OCI-LY1 (cell line): ENCODE measurements at regions not wholly inside any gene's neighbourhood (a gene's known extent, or its start where the extent isn't known, plus 50 kb on each side); places are given as distances from the start of the nearest gene placed in this dataset.

Experiments
- H2AFZ ChIP-seq: fragments of 200-600 bp; sonication (generic), shearing (Covaris generic); 2 replicates; pipeline ENCODE4 v1.6.0; 2014; ENCODE audit warnings: antibody characterized with exemption, mild to moderate bottlenecking, low read length
- H3F3A ChIP-seq: fragments of 200-600 bp; sonication (generic), shearing (Covaris generic); 2 replicates; pipeline ENCODE4 v1.6.0; 2014; ENCODE audit warnings: mild to moderate bottlenecking, antibody characterized with exemption, low read length, moderate library complexity; ENCODE audit not compliant: insufficient read depth
- H3K27ac ChIP-seq: fragments of 200-600 bp; sonication (generic); 2 replicates; pipeline ENCODE4 v1.5.1; 2014; ENCODE audit warnings: low read length, mixed run types, mild to moderate bottlenecking, low read depth; ENCODE audit not compliant: poor library complexity, severe bottlenecking
- H3K27me3 ChIP-seq: fragments of 200-600 bp; sonication (generic); 2 replicates; pipeline ENCODE4 v1.6.0; 2014; ENCODE audit warnings: antibody characterized with exemption, mild to moderate bottlenecking, low read length, moderate library complexity; ENCODE audit not compliant: insufficient read depth
- H3K36me3 ChIP-seq: fragments of 200-600 bp; sonication (generic); 2 replicates; pipeline ENCODE4 v1.6.1; 2014; ENCODE audit warnings: mild to moderate bottlenecking, antibody characterized with exemption, low read length, moderate library complexity, mixed read lengths; ENCODE audit not compliant: insufficient read depth
- H3K4me1 ChIP-seq: fragments of 200-600 bp; sonication (generic); 2 replicates; pipeline ENCODE4 v1.5.1; 2014; ENCODE audit warnings: mild to moderate bottlenecking, low read length, moderate library complexity; ENCODE audit not compliant: insufficient read depth, severe bottlenecking
- H3K4me2 ChIP-seq: fragments of 200-600 bp; sonication (generic), shearing (Covaris generic); 2 replicates; pipeline ENCODE4 v1.6.1; 2014; ENCODE audit warnings: low read length
- H3K4me3 ChIP-seq: fragments of 200-600 bp; sonication (generic); 2 replicates; pipeline ENCODE4 v1.5.1; 2014; ENCODE audit warnings: low read length, low read depth, mild to moderate bottlenecking, mixed read lengths; ENCODE audit not compliant: poor library complexity, severe bottlenecking
- H3K79me2 ChIP-seq: fragments of 200-600 bp; shearing (Covaris generic); 2 replicates; pipeline ENCODE4 v1.6.1; 2016; ENCODE audit warnings: mixed run types, low read length, mixed read lengths; ENCODE audit not compliant: insufficient read depth
- H3K9ac ChIP-seq: fragments of 200-600 bp; sonication (generic), shearing (Covaris generic); 2 replicates; pipeline ENCODE4 v1.6.1; 2014; ENCODE audit warnings: mild to moderate bottlenecking, low read length, mixed read lengths
- H3K9me2 ChIP-seq: fragments of 200-600 bp; sonication (generic), shearing (Covaris generic); 2 replicates; pipeline ENCODE4 v1.6.1; 2014; ENCODE audit warnings: low read depth, mild to moderate bottlenecking, low read length, mixed read lengths
- H3K9me3 ChIP-seq: fragments of 200-600 bp; shearing (Covaris generic); 2 replicates; pipeline ENCODE4 v1.6.1; 2014; ENCODE audit warnings: low read length, mixed read lengths
- H4K20me1 ChIP-seq: fragments of 200-600 bp; sonication (generic), shearing (Covaris generic); 2 replicates; pipeline ENCODE4 v1.6.0; 2016; ENCODE audit warnings: mild to moderate bottlenecking, low read length; ENCODE audit not compliant: insufficient read depth
- EZH2 ChIP-seq: fragments of 200-600 bp; sonication (generic), shearing (Covaris generic); IDR thresholded peaks from 2 replicates; pipeline ENCODE4 v1.8.0; 2017; ENCODE audit warnings: borderline replicate concordance, mixed run types, mild to moderate bottlenecking, antibody characterized with exemption, low read length, moderate library complexity, mixed read lengths
- TF ChIP-seq, protein P1 (sequence below): fragments of 200-600 bp; sonication (generic), shearing (Covaris generic); IDR thresholded peaks from 2 replicates; pipeline ENCODE4 v1.5.1; 2017; ENCODE audit warnings: mild to moderate bottlenecking, antibody characterized with exemption, low read length, moderate library complexity, mixed read lengths

DNA sequence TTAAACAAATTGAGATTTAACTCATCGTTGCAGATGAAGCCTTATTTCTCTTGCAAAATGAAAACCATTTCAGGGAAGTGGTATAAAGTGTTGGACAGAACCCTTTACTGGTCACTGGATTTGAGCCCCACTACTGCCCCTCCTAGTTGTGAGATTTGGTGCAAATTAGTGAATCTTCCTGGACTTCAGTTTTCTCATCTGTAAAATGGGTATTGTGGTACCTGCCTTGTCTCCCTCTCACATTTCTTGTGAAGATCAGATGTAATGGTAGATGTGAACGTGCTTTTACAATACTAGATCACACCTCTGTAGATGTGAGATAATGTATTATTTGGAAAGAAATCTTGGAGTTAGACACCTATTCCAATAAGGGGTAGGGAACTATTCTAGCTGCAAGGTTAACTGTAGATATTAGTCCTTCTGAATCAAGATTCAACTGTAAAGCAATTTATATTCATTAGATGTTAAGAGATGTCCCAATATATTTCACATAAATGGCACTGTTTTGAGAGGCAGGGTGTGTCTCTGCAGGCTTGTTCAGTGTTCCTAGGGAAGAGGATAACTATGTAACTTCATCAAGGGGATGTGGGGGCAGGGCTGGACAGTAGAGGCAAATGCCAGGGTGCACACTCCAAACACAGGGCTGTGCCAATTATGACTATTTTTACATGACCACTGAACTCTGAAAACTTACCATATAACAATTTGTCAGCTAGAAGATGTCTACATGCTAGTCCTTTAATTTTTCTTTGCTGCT, 112.4 kb upstream of the PFN2 start:
- H3K4me1 ChIP-seq = no peaks in the 10 kb centered on the region
- no peaks in the 10 kb centered on the region for H3F3A ChIP-seq
- H3K9ac ChIP-seq = no peak overlapping the region
- no peaks in the 10 kb centered on the region for H4K20me1 ChIP-seq
- no peaks in the 10 kb centered on the region for H3K79me2 ChIP-seq
- H3K4me3 ChIP-seq = no peak overlapping the region
- H3K9me3 ChIP-seq = no peaks in the 10 kb centered on the region
- no peak for TF ChIP-seq EZH2
- TF ChIP-seq, protein P1, sequence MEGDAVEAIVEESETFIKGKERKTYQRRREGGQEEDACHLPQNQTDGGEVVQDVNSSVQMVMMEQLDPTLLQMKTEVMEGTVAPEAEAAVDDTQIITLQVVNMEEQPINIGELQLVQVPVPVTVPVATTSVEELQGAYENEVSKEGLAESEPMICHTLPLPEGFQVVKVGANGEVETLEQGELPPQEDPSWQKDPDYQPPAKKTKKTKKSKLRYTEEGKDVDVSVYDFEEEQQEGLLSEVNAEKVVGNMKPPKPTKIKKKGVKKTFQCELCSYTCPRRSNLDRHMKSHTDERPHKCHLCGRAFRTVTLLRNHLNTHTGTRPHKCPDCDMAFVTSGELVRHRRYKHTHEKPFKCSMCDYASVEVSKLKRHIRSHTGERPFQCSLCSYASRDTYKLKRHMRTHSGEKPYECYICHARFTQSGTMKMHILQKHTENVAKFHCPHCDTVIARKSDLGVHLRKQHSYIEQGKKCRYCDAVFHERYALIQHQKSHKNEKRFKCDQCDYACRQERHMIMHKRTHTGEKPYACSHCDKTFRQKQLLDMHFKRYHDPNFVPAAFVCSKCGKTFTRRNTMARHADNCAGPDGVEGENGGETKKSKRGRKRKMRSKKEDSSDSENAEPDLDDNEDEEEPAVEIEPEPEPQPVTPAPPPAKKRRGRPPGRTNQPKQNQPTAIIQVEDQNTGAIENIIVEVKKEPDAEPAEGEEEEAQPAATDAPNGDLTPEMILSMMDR = no peak
- H3K4me2 ChIP-seq = no peak overlapping the region
- no peaks in the 10 kb centered on the region for H3K9me2 ChIP-seq
- H3K27ac ChIP-seq = no peak overlapping the region
- no peaks in the 10 kb centered on the region for H3K36me3 ChIP-seq
- no peak overlapping the region for H2AFZ ChIP-seq
- no peaks in the 10 kb centered on the region for H3K27me3 ChIP-seq

DNA sequence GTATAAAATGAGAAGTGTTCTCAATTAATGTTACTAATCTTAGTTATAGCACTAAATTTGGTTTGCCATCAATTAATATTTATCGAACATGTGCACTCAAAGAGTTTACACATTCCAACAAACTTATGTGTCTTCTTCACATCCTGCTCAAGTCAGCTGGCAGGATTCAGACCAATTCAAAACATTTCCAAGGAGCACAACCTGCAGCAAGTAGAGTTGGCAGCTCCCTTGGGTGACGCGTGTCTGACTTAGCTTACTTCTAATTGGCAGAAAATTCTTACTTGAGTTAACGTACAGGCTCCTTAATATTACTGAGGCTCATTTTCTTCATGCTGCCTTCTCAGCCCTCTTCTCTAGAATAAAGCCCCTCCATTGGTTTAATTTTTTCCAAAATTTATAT, 110.4 kb upstream of the PFN2 start:
- TF ChIP-seq, protein P1 = no peak
- no peak for TF ChIP-seq EZH2
- no peaks in the 10 kb centered on the region for H3K36me3 ChIP-seq
- H3K27ac ChIP-seq = no peak overlapping the region
- no peaks in the 10 kb centered on the region for H3K9me3 ChIP-seq
- H3K9me2 ChIP-seq = no peaks in the 10 kb centered on the region
- H3K4me1 ChIP-seq = no peaks in the 10 kb centered on the region
- H3K79me2 ChIP-seq = no peaks in the 10 kb centered on the region
- no peak overlapping the region for H3K9ac ChIP-seq
- no peak overlapping the region for H2AFZ ChIP-seq
- no peaks in the 10 kb centered on the region; the same call in 1 of the 2 replicates for H3K27me3 ChIP-seq
- H3K4me3 ChIP-seq = no peak overlapping the region
- no peak overlapping the region for H3K4me2 ChIP-seq
- H4K20me1 ChIP-seq = no peaks in the 10 kb centered on the region
- H3F3A ChIP-seq = no peaks in the 10 kb centered on the region

DNA sequence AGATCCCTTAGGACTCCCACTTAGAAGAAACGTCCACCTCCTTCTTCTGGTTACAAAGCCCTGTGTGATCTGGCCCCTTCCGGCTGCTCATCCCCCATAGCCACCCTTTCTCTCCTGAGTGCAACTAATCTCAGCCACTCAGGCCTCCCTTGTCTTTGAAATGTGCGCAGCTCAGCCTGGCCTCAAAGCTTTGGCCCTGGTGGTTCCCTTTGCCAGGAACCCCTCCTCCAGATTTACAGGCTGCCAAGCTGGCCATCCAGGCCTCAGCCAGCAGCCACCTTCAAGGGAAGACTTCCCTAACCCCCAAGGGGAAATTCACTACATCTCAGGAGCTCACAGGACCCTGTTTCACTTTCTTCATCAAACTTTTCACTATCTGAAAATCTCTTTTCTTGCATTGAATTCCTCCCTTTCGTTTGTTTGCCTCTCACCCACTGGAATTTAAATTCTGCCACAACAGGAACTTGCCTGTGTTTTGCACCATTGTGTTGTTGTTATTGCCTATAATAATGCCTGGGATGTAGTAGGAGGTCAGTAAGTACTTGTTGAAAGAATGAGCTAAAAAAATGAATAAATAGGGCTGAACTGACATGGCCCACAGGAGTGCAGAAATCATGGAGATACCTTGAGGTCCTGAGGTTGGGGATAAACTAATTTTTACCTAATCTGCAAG, 109.5 kb upstream of the PFN2 start:
- Histone ChIP-seq H3K9me2 (no peaks in the 10 kb centered on the region), H3K79me2 (no peaks in the 10 kb centered on the region), H3K9ac (no peak overlapping the region), H3K27ac (no peak overlapping the region), H3K4me3 (no peak overlapping the region), H3F3A (no peaks in the 10 kb centered on the region), H4K20me1 (no peaks in the 10 kb centered on the region), H3K9me3 (no peaks in the 10 kb centered on the region), H3K36me3 (no peaks in the 10 kb centered on the region), H3K27me3 (no peaks in the 10 kb centered on the region; the same call in 1 of the 2 replicates), H3K4me1 (no peaks in the 10 kb centered on the region), H2AFZ (no peak overlapping the region), H3K4me2 (no peak overlapping the region)
- TF ChIP-seq EZH2 = no peak
- TF ChIP-seq, protein P1 = no peak
